ENCODE measurements at regions not wholly inside any gene's neighbourhood (a gene's known extent, or its start where the extent isn't known, plus 50 kb on each side); places are given as distances from the start of the nearest gene placed in this dataset.

GRCh38 chr6:23278180-23278532, 708.8 kb downstream of the HDGFL1 start:
- no peak for DNase-seq
- TF ChIP-seq EP300 (IDR thresholded peaks at IDR 0.05) (no peak), POLR2A (IDR thresholded peaks at IDR 0.05) (no peak)
- Histone ChIP-seq H3K27ac (no peak overlapping the region), H3K4me3 (no peak overlapping the region), H3K36me3 (no peaks in the 10 kb centered on the region), H3K4me1 (no peaks in the 10 kb centered on the region), H3K27me3 (no peaks in the 10 kb centered on the region), H3K9me3 (no peaks in the 10 kb centered on the region)
- WGBS, 2 donors = 92 to 93% methylated on average over 2 of the region's 2 CpGs
- intact Hi-C loops (cut with DNase I) = no loop called here

- H3K4me3 ChIP-seq = no peak overlapping the region
- intact Hi-C loops (cut with DNase I) = no loop called here
- DNase-seq = no peak
- no peak overlapping the region for H3K27ac ChIP-seq
- TF ChIP-seq EP300 (IDR thresholded peaks at IDR 0.05) (no peak), POLR2AphosphoS5 (IDR thresholded peaks at IDR 0.05) (no peak), POLR2A (IDR thresholded peaks at IDR 0.05) (no peak), CTCF (IDR thresholded peaks at IDR 0.05) (no peak)
- 79 to 81% methylated on average over 2 of the region's 2 CpGs for WGBS, 2 donors
- H3K36me3 ChIP-seq = no peaks in the 10 kb centered on the region
- no peaks in the 10 kb centered on the region for H3K27me3 ChIP-seq
- H3K4me1 ChIP-seq = no peaks in the 10 kb centered on the region
- no peaks in the 10 kb centered on the region for H3K9me3 ChIP-seq
These were observed 711.1 kb downstream of the HDGFL1 start for GRCh38 chr6:23280437-23280836.

GRCh38 chr6:23282252-23283021, 713.1 kb downstream of the HDGFL1 start:
- H3K4me3 ChIP-seq = no peak overlapping the region
- H3K36me3 ChIP-seq = no peaks in the 10 kb centered on the region
- TF ChIP-seq EP300 (IDR thresholded peaks at IDR 0.05) = no peak
- no peak for TF ChIP-seq CTCF (IDR thresholded peaks at IDR 0.05)
- no peak for TF ChIP-seq POLR2AphosphoS5 (IDR thresholded peaks at IDR 0.05)
- TF ChIP-seq POLR2A (IDR thresholded peaks at IDR 0.05) = no peak
- intact Hi-C loops (cut with DNase I) = no loop called here
- H3K9me3 ChIP-seq = no peaks in the 10 kb centered on the region
- no peaks in the 10 kb centered on the region for H3K4me1 ChIP-seq
- H3K27ac ChIP-seq = no peak overlapping the region
- WGBS, 2 donors = 80 to 82% methylated on average over 10 of the region's 10 CpGs
- H3K27me3 ChIP-seq = no peaks in the 10 kb centered on the region
- no peak for DNase-seq

GRCh38 chr6:23293653-23294052, 724.3 kb downstream of the HDGFL1 start:
- no peak for TF ChIP-seq CTCF (IDR thresholded peaks at IDR 0.05)
- no peak for TF ChIP-seq EP300 (IDR thresholded peaks at IDR 0.05)
- no peak for TF ChIP-seq POLR2A (IDR thresholded peaks at IDR 0.05)
- TF ChIP-seq POLR2AphosphoS5 (IDR thresholded peaks at IDR 0.05) = no peak
- Histone ChIP-seq H3K36me3 (no peaks in the 10 kb centered on the region), H3K9me3 (no peaks in the 10 kb centered on the region), H3K4me3 (no peak overlapping the region), H3K27ac (no peak overlapping the region), H3K4me1 (no peaks in the 10 kb centered on the region), H3K27me3 (no peaks in the 10 kb centered on the region)
- no peak for DNase-seq
- WGBS, 2 donors = 79 to 85% methylated on average over 3 of the region's 3 CpGs
- intact Hi-C loops (cut with DNase I) = no loop called here

GRCh38 chr6:23301556-23301955, 732.2 kb downstream of the HDGFL1 start:
- Histone ChIP-seq H3K27ac (no peak overlapping the region), H3K9me3 (no peaks in the 10 kb centered on the region), H3K4me1 (no peaks in the 10 kb centered on the region), H3K4me3 (no peak overlapping the region), H3K36me3 (no peaks in the 10 kb centered on the region), H3K27me3 (no peaks in the 10 kb centered on the region)
- intact Hi-C loops (cut with DNase I) = no loop called here
- DNase-seq = no peak
- no peak for TF ChIP-seq POLR2A (IDR thresholded peaks at IDR 0.05)
- no peak for TF ChIP-seq EP300 (IDR thresholded peaks at IDR 0.05)
- TF ChIP-seq POLR2AphosphoS5 (IDR thresholded peaks at IDR 0.05) = no peak
- TF ChIP-seq CTCF (IDR thresholded peaks at IDR 0.05) = no peak

Data from sigmoid colon (tissue), 6 donors.